Activated naive CD4-positive, alpha-beta T cell treated with anti-CD3 and anti-CD28 coated beads, Interleukin-2, amount 10 ng/mL, durations not matched to agents 7 days and 5 days (primary cell): ENCODE measurements at regions not wholly inside any gene's neighbourhood (a gene's known extent, or its start where the extent isn't known, plus 50 kb on each side); places are given as distances from the start of the nearest gene placed in this dataset.

Experiments used
- CTCF ChIA-PET: fragments of 350-600 bp; sonication (Branson Sonifier 250); formaldehyde crosslinking; loops from one replicate; lab custom pipeline; 2021; ENCODE audit warnings: antibody characterized with exemption; lab: Charles Lee
- DNase-seq: peaks from one replicate; pipeline ENCODE4 v3.0.0-alpha.2; 2020
- H3K27ac Mint-ChIP-seq: one replicate; pipeline ENCODE4 v1.8.0; 2021; ENCODE audit warnings: mild to moderate bottlenecking, moderate library complexity, mixed read lengths
- H3K27me3 Mint-ChIP-seq: one replicate; pipeline ENCODE4 v1.8.0; 2021; ENCODE audit warnings: mild to moderate bottlenecking, mixed read lengths
- H3K36me3 Mint-ChIP-seq: one replicate; pipeline ENCODE4 v1.8.0; 2021; ENCODE audit warnings: mixed read lengths
- H3K4me1 Mint-ChIP-seq: one replicate; pipeline ENCODE4 v1.8.0; 2021; ENCODE audit warnings: mixed read lengths
- H3K4me3 Mint-ChIP-seq: one replicate; pipeline ENCODE4 v1.8.0; 2021; ENCODE audit warnings: mild to moderate bottlenecking, moderate library complexity, mixed read lengths
- H3K9me3 Mint-ChIP-seq: one replicate; pipeline ENCODE4 v1.8.0; 2021; ENCODE audit warnings: mixed read lengths

DNA sequence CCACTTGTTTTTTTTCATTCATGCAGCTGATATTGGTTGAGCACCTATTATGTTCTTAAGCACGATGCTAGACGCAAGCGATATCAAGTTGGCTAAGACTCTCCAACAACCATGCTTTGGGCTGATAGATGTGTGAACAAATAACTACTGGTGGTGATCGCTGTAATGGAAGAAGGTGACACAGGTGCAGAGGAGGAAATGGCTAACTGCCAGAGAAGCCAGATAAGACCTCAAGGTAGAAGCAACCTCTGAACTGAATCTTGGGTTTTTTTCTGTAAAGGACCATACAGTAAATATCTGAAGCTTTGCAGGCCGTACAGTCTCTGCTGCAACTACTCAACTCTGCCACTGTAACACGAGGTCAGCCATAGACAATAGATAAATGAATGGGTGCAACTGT lies 97.9 kb downstream of the C17orf67 start:
- DNase-seq = no peak
- no peaks in the 10 kb centered on the region for H3K36me3 Mint-ChIP-seq
- peaks cover 12% of the 10 kb centered on the region for H3K27me3 Mint-ChIP-seq
- CTCF ChIA-PET = interaction anchor here (0.9 to 2.8 kb wide), 2 partner anchors 19 to 44 kb away, joined by 3 to 11 read pairs; no protein-coding TSS in a partner anchor
- no peaks in the 10 kb centered on the region for H3K4me1 Mint-ChIP-seq
- no peaks in the 10 kb centered on the region for H3K9me3 Mint-ChIP-seq
- H3K27ac Mint-ChIP-seq = no peak overlapping the region
- no peak overlapping the region for H3K4me3 Mint-ChIP-seq

DNA sequence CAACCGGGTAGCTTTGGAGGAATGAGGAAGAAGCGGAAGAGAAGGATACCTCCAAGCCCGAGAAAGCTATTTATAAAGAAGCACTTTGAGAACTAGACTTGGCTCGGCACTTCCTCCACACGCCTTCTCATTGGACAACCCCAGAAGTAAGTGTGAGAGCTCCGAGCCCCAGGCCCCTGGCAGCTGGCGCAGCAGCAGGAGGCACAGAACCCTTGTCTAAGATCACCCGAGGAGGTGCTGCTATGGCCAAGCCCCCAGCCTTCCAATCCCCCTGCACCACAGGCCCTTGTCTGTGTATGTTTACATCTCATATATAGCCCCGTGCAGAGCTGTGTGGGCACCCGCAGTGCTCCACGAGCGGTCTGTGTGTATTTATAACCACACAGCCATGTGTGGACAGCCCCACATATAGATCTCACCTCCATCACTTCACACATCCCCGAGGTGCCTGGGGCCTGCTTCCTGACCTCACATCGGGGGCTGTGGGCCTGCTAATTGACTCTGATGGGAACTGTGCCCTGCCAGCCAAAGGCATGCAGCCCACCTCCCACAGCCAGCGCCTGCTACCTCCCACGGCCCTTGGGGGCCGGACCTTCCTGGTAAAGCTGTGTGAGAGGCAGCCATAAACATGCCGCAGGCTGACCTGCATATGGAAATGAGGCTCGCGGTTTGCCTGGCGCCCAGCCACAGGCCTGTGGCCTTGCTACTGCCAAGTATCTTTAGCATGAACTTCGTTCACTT lies 96.1 kb downstream of the C17orf67 start:
- Mint-ChIP-seq H3K36me3 (no peaks in the 10 kb centered on the region), H3K4me1 (no peaks in the 10 kb centered on the region), H3K27me3 (peaks cover 5% of the 10 kb centered on the region), H3K27ac (no peak overlapping the region), H3K9me3 (no peaks in the 10 kb centered on the region), H3K4me3 (no peak overlapping the region)
- DNase-seq = no peak
- CTCF ChIA-PET = interaction anchor here (1.0 kb wide), 1 partner anchor 21 kb away, joined by 3 read pairs; no protein-coding TSS in a partner anchor

DNA sequence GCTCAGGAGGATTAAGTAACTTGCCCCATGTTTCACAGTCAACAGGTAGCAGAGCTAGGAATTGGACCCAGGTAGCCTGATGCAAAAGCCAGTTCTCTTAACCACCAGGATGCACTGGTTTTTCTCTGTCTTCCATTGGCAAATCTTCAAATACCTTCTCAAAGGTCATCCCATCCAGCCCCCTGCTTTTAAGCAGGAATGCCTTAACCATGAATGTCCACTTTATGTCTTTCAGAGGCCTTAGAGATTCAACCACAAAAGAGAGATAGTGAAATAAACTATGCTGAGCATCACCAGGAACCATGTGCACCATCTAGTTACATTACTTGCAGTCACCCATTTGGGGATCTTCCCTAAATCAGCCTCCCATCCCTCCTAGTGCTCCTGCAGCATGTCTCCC lies 94.3 kb downstream of the C17orf67 start:
- no peaks in the 10 kb centered on the region for H3K9me3 Mint-ChIP-seq
- H3K4me3 Mint-ChIP-seq = no peak overlapping the region
- peaks cover 5% of the 10 kb centered on the region for H3K27me3 Mint-ChIP-seq
- H3K4me1 Mint-ChIP-seq = no peaks in the 10 kb centered on the region
- H3K36me3 Mint-ChIP-seq = no peaks in the 10 kb centered on the region
- CTCF ChIA-PET = interaction anchor here (0.8 kb wide), 1 partner anchor 23 kb away, joined by 3 read pairs; no protein-coding TSS in a partner anchor
- DNase-seq = no peak
- H3K27ac Mint-ChIP-seq = no peak overlapping the region

DNA sequence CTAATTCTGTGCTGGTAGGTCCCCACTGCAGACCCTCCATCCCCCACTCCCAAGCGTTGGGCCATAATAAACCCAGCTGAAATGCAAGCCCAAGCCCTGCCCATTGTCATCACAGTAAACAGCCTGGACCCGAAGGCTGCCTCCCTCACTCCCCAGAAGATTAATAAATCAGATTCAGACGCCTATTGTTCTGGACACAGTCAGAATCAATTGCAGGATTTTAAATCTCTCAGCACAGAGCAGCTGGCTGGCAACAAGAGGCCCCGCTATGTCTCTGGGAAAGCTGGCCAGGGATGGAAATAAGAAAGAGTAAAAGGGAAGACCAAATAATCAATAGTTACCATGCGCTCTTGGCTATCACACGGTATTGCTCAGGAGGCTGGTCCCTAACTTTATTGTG lies 93.9 kb downstream of the C17orf67 start:
- H3K4me3 Mint-ChIP-seq = no peak overlapping the region
- peaks cover 5% of the 10 kb centered on the region for H3K27me3 Mint-ChIP-seq
- CTCF ChIA-PET = interaction anchor here (0.8 to 1.1 kb wide), 2 partner anchors 23 to 40 kb away, joined by 3 read pairs; no protein-coding TSS in a partner anchor
- no peak overlapping the region for H3K27ac Mint-ChIP-seq
- H3K9me3 Mint-ChIP-seq = no peaks in the 10 kb centered on the region
- no peaks in the 10 kb centered on the region for H3K36me3 Mint-ChIP-seq
- no peaks in the 10 kb centered on the region for H3K4me1 Mint-ChIP-seq
- no peak for DNase-seq

DNA sequence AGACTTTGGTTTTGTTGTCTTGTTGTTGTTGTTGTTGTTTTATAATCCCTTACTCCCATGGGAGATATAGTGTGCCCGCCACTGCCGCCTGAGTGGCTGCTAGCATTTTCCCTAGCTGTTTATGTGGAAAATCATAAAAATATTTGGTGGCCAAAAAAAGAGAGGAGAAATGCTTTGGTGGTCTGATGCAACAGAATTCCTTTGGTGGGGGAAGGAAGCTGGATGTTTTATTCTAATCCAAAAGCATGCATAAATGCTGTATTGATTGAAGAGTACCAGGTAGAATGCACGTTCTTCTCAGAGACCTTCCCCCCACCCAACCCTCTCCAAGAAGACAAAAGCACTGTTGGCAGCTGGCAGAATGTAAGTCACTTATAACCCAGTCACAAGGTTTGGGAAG lies 93.2 kb downstream of the C17orf67 start:
- Mint-ChIP-seq H3K36me3 (no peaks in the 10 kb centered on the region), H3K27me3 (peaks cover 5% of the 10 kb centered on the region), H3K27ac (no peak overlapping the region), H3K4me3 (no peak overlapping the region), H3K4me1 (no peaks in the 10 kb centered on the region), H3K9me3 (no peaks in the 10 kb centered on the region)
- no peak for DNase-seq
- CTCF ChIA-PET = interaction anchor here (1.1 kb wide), 1 partner anchor 40 kb away, joined by 3 read pairs; no protein-coding TSS in a partner anchor
